ENCODE measurements at regions not wholly inside any gene's neighbourhood (a gene's known extent, or its start where the extent isn't known, plus 50 kb on each side); places are given as distances from the start of the nearest gene placed in this dataset.

- TF ChIP-seq NANOG (IDR thresholded peaks at IDR 0.05; ENCODE audit: insufficient read depth, low read depth, low read length, poor library complexity, severe bottlenecking) (no peak), EZH2 (IDR thresholded peaks at IDR 0.05; ENCODE audit: low read depth, low read length, severe bottlenecking) (no peak)
These were observed 132.7 kb upstream of the MID1 start (continued) for GRCh38 chrX:10753116-10753515.
